ENCODE measurements at regions not wholly inside any gene's neighbourhood (a gene's known extent, or its start where the extent isn't known, plus 50 kb on each side); places are given as distances from the start of the nearest gene placed in this dataset.

GRCh38 chr17:79485419-79485985, 125.3 kb downstream of the RBFOX3 start:
- intact Hi-C loops (cut with micrococcal nuclease; ENCODE audit: unreplicated experiment) (no loop called here), in situ Hi-C loops (cut with HindIII; ENCODE audit: extremely low pct_ligation_motif_present, low pct_unique_long_range_greater_than_20kb) (no loop called here)
- POLR2A ChIA-PET, result no interaction called here
- no peak for DNase-seq (ENCODE audit: low spot score)
- no peak overlapping the region for H3K9ac ChIP-seq (ENCODE audit: insufficient read depth, low read depth, low read length)
- H3K4me3 ChIP-seq (replicated peaks in 1 of 3; ENCODE audit: insufficient read depth in 1 of 3, low read depth in 2 of 3, low read length in 3 of 3), result no peak overlapping the region
- no TSS peak for BruUV-seq (replicated peaks)
- H3K79me2 ChIP-seq (ENCODE audit: insufficient read depth, low read length), result no peaks in the 10 kb centered on the region
- WGBS (ENCODE audit: low lambda C conversion rate), result 30% methylated on average over 18 of the region's 22 CpGs
- H3K4me2 ChIP-seq (ENCODE audit: low read depth, low read length), result no peak overlapping the region
- H3K4me1 ChIP-seq (ENCODE audit: insufficient read depth, low read length), result peaks cover 8% of the 10 kb centered on the region
- CTCF ChIA-PET (ENCODE audit: low intra/inter-chr PET ratio, low total read pairs), result no interaction called here
- H3K36me3 ChIP-seq (replicated peaks in 1 of 2; ENCODE audit: control insufficient read depth in 1 of 2, insufficient read depth in 2 of 2, low read length in 2 of 2), result no peaks in the 10 kb centered on the region
- no peak for ATAC-seq
- FAIRE-seq, result no peak
- no peak overlapping the region for H2AFZ ChIP-seq (ENCODE audit: low read length)
- peaks cover 18 to 76% of the 10 kb centered on the region in 2 experiments for H3K27me3 ChIP-seq (ENCODE audit: control insufficient read depth in 1 of 2, insufficient read depth in 2 of 2, low read length in 2 of 2)
- peaks cover 3% of the 10 kb centered on the region; the same call in 1 of the 2 replicates for H4K20me1 ChIP-seq (ENCODE audit: insufficient read depth, low read length)
- H3K9me3 ChIP-seq (ENCODE audit: low read length), result no peaks in the 10 kb centered on the region
- H3K27ac ChIP-seq (ENCODE audit: extremely low read length, insufficient read depth, low read length), result no peak overlapping the region
- TF ChIP-seq ZNF562 (CRISPR knock-in tag; IDR thresholded peaks at IDR 0.05; ENCODE audit: borderline replicate concordance) (no peak), HMGA1 (CRISPR knock-in tag; conservative IDR thresholded peaks at IDR 0.05) (no peak), SETDB1 (CRISPR knock-in tag; IDR thresholded peaks at IDR 0.05; ENCODE audit: borderline replicate concordance) (no peak), RORA (CRISPR knock-in tag; IDR thresholded peaks at IDR 0.05) (no peak), POGK (CRISPR knock-in tag; conservative IDR thresholded peaks at IDR 0.05) (no peak), BATF2 (CRISPR knock-in tag; IDR thresholded peaks at IDR 0.05) (no peak), ZNF101 (CRISPR knock-in tag; IDR thresholded peaks at IDR 0.05; ENCODE audit: borderline replicate concordance, low read depth) (no peak), ZUFSP (CRISPR knock-in tag; IDR thresholded peaks at IDR 0.05; ENCODE audit: borderline replicate concordance) (no peak), ZNF138 (CRISPR knock-in tag; IDR thresholded peaks at IDR 0.05; ENCODE audit: low read depth) (no peak), ETV5 (CRISPR knock-in tag; IDR thresholded peaks at IDR 0.05; ENCODE audit: borderline replicate concordance) (no peak), PAXIP1 (CRISPR knock-in tag; conservative IDR thresholded peaks at IDR 0.05) (no peak), ZMYM3 (CRISPR knock-in tag; IDR thresholded peaks at IDR 0.05) (no peak), ZNF674 (CRISPR knock-in tag; IDR thresholded peaks at IDR 0.05; ENCODE audit: low read depth) (no peak), ZNF781 (CRISPR knock-in tag; IDR thresholded peaks at IDR 0.05; ENCODE audit: borderline replicate concordance, not compliant biosample characterization) (no peak)

Data from HepG2 (cell line).